Neural progenitor cell (in vitro differentiated cells): ENCODE measurements at regions not wholly inside any gene's neighbourhood (a gene's known extent, or its start where the extent isn't known, plus 50 kb on each side); places are given as distances from the start of the nearest gene placed in this dataset.

ENCODE experiments used
- DNase-seq: peaks from one replicate; pipeline ENCODE4 v3.0.0-alpha.2; 2016; ENCODE audit warnings: low spot score
- H2AFZ ChIP-seq: fragments of 200-600 bp; sonication (generic); replicated peaks from 2 replicates; pipeline ENCODE4 v1.6.1; 2016; ENCODE audit warnings: antibody characterized with exemption
- H3F3A ChIP-seq: fragments of 200-600 bp; sonication (generic); 2 replicates; pipeline ENCODE4 v1.6.1; 2016; ENCODE audit warnings: antibody characterized with exemption, low read depth
- H3K27ac ChIP-seq: fragments of 200-600 bp; sonication (generic); 2 replicates; pipeline ENCODE4 v1.5.1; 2016; ENCODE audit warnings: mild to moderate bottlenecking
- H3K27me3 ChIP-seq: fragments of 200-600 bp; sonication (generic); 2 replicates; pipeline ENCODE4 v1.6.1; 2016; ENCODE audit warnings: mild to moderate bottlenecking, moderate library complexity
- H3K36me3 ChIP-seq: fragments of 200-600 bp; sonication (generic); 2 replicates; pipeline ENCODE4 v1.5.1; 2016
- H3K4me1 ChIP-seq: fragments of 200-600 bp; sonication (generic); 2 replicates; pipeline ENCODE4 v1.6.1; 2016; ENCODE audit warnings: mixed run types
- H3K4me2 ChIP-seq: fragments of 200-600 bp; sonication (generic); 2 replicates; pipeline ENCODE4 v1.6.1; 2016
- H3K4me3 ChIP-seq: fragments of 200-600 bp; sonication (generic); 2 replicates; pipeline ENCODE4 v1.5.1; 2016
- H3K79me2 ChIP-seq: fragments of 200-600 bp; sonication (generic); 2 replicates; pipeline ENCODE4 v1.6.1; 2016; ENCODE audit warnings: low read depth
- H3K9ac ChIP-seq: fragments of 200-600 bp; sonication (generic); 2 replicates; pipeline ENCODE4 v1.6.1; 2016
- H3K9me3 ChIP-seq: fragments of 200-600 bp; sonication (generic); 2 replicates; pipeline ENCODE4 v1.5.1; 2016; ENCODE audit warnings: low read depth
- H4K20me1 ChIP-seq: fragments of 200-600 bp; sonication (generic); 2 replicates; pipeline ENCODE4 v1.6.1; 2016; ENCODE audit warnings: low read depth
- H3K27ac Mint-ChIP-seq: 3 replicates; pipeline ENCODE4 v1.8.0; 2021; ENCODE audit warnings: mixed read lengths
- H3K27me3 Mint-ChIP-seq: 2 replicates; pipeline ENCODE4 v1.8.0; 2022; ENCODE audit warnings: low read depth, mild to moderate bottlenecking, inconsistent platforms, moderate library complexity, mixed read lengths; ENCODE audit not compliant: insufficient read depth
- H3K36me3 Mint-ChIP-seq: 3 replicates; pipeline ENCODE4 v1.8.0; 2021; ENCODE audit warnings: mixed read lengths
- H3K4me1 Mint-ChIP-seq: 3 replicates; pipeline ENCODE4 v1.8.0; 2021; ENCODE audit warnings: mixed read lengths
- H3K4me3 Mint-ChIP-seq: 3 replicates; pipeline ENCODE4 v1.8.0; 2021; ENCODE audit warnings: mild to moderate bottlenecking, moderate library complexity, mixed read lengths
- H3K9me3 Mint-ChIP-seq: 3 replicates; pipeline ENCODE4 v1.8.0; 2020; ENCODE audit warnings: mixed read lengths
- CTCF ChIP-seq: fragments of 200-600 bp; sonication (generic); IDR thresholded peaks from 2 replicates; pipeline ENCODE4 v1.5.1; 2017; ENCODE audit warnings: antibody characterized with exemption, mild to moderate bottlenecking
- EZH2 ChIP-seq: fragments of 200-600 bp; sonication (generic); IDR thresholded peaks from 2 replicates; pipeline ENCODE4 v1.6.1; 2017; ENCODE audit warnings: antibody characterized with exemption, mild to moderate bottlenecking, moderate library complexity
- EZH2phosphoT487 ChIP-seq: fragments of 200-600 bp; sonication (generic); IDR thresholded peaks from 2 replicates; pipeline ENCODE4 v1.6.1; 2017; ENCODE audit warnings: antibody characterized with exemption

GRCh38 chr7:91517201-91517785 is 253.1 kb downstream of the FZD1 start:
- H3K36me3 ChIP-seq: no peaks in the 10 kb centered on the region
- TF ChIP-seq EZH2phosphoT487 (no peak), EZH2 (no peak), CTCF (no peak)

GRCh38 chr7:91518058-91518457 is 253.8 kb downstream of the FZD1 start:
- Histone ChIP-seq H3K9me3 (no peaks in the 10 kb centered on the region), H3K36me3 (no peaks in the 10 kb centered on the region), H3F3A (no peaks in the 10 kb centered on the region), H2AFZ (no peak overlapping the region), H3K27ac (no peak overlapping the region), H3K4me2 (no peak overlapping the region), H3K79me2 (no peaks in the 10 kb centered on the region), H3K4me1 (peaks cover 16% of the 10 kb centered on the region), H3K27me3 (no peaks in the 10 kb centered on the region), H3K9ac (no peak overlapping the region), H3K4me3 (no peak overlapping the region), H4K20me1 (no peaks in the 10 kb centered on the region)
- H3K36me3 Mint-ChIP-seq: no peaks in the 10 kb centered on the region
- H3K4me3 Mint-ChIP-seq: no peak overlapping the region
- no peak for TF ChIP-seq CTCF
- TF ChIP-seq EZH2: no peak
- TF ChIP-seq EZH2phosphoT487: no peak
- DNase-seq: no peak
- H3K27me3 Mint-ChIP-seq: peaks cover 3% of the 10 kb centered on the region
- peaks cover 31% of the 10 kb centered on the region for H3K4me1 Mint-ChIP-seq
- H3K9me3 Mint-ChIP-seq: peaks cover 12% of the 10 kb centered on the region
- no peak overlapping the region for H3K27ac Mint-ChIP-seq

More at GRCh38 chr7:91517201-91517785, 253.1 kb downstream of the FZD1 start:
- Mint-ChIP-seq H3K9me3 (peaks cover 11% of the 10 kb centered on the region), H3K36me3 (no peaks in the 10 kb centered on the region), H3K4me3 (no peak overlapping the region), H3K27ac (no peak overlapping the region), H3K27me3 (peaks cover 3% of the 10 kb centered on the region), H3K4me1 (peaks cover 31% of the 10 kb centered on the region)
- Histone ChIP-seq H3K9me3 (no peaks in the 10 kb centered on the region), H3K4me2 (no peak overlapping the region), H3K9ac (no peak overlapping the region), H3K79me2 (no peaks in the 10 kb centered on the region), H3F3A (no peaks in the 10 kb centered on the region), H3K27ac (no peak overlapping the region), H2AFZ (no peak overlapping the region), H4K20me1 (no peaks in the 10 kb centered on the region), H3K4me1 (peaks cover 16% of the 10 kb centered on the region), H3K27me3 (no peaks in the 10 kb centered on the region), H3K4me3 (no peak overlapping the region)
- no peak for DNase-seq

GRCh38 chr7:91519241-91520158 is 255.3 kb downstream of the FZD1 start:
- H3K4me2 ChIP-seq: peak overlapping the region; percentile 29

More at GRCh38 chr7:91519241-91520158, 255.3 kb downstream of the FZD1 start:
- TF ChIP-seq EZH2phosphoT487 (no peak), CTCF (no peak), EZH2 (no peak)
- Histone ChIP-seq H3K27me3 (no peaks in the 10 kb centered on the region), H3K27ac (no peak overlapping the region), H3K9me3 (no peaks in the 10 kb centered on the region), H3F3A (no peaks in the 10 kb centered on the region), H3K4me1 (peaks cover 16% of the 10 kb centered on the region), H3K36me3 (no peaks in the 10 kb centered on the region), H4K20me1 (no peaks in the 10 kb centered on the region), H3K79me2 (no peaks in the 10 kb centered on the region), H2AFZ (no peak overlapping the region), H3K9ac (no peak overlapping the region), H3K4me3 (no peak overlapping the region)
- Mint-ChIP-seq H3K27me3 (peaks cover 3% of the 10 kb centered on the region), H3K27ac (peak overlapping the region; percentile 62), H3K4me3 (peak overlapping the region; percentile 11), H3K9me3 (peaks cover 12% of the 10 kb centered on the region), H3K36me3 (no peaks in the 10 kb centered on the region), H3K4me1 (peaks cover 31% of the 10 kb centered on the region)
- DNase-seq: peak; percentile 85
